ENCODE measurements at regions not wholly inside any gene's neighbourhood (a gene's known extent, or its start where the extent isn't known, plus 50 kb on each side); places are given as distances from the start of the nearest gene placed in this dataset.

- Histone ChIP-seq H4K8ac (ENCODE audit: low read depth, low read length) (no peak overlapping the region), H2AFZ (ENCODE audit: insufficient read depth, low read length, poor library complexity) (no peak overlapping the region), H3K4me1 (ENCODE audit: control insufficient read depth in 1 of 2, insufficient read depth in 2 of 2, low read length in 2 of 2) (no peaks in the 10 kb centered on the region), H3K9me3 (ENCODE audit: insufficient read depth, low read depth, low read length) (peaks cover 8% of the 10 kb centered on the region), H3K4me2 (ENCODE audit: low read length) (no peak overlapping the region), H2AK5ac (ENCODE audit: low read length) (no peak overlapping the region), H3K23ac (ENCODE audit: low read length) (no peak overlapping the region), H4K91ac (ENCODE audit: low read depth, low read length) (no peak overlapping the region), H3K4ac (ENCODE audit: low read depth, low read length) (no peak overlapping the region), H3K27me3 (ENCODE audit: insufficient read depth, low read length) (peaks cover 3% of the 10 kb centered on the region), H3K79me1 (ENCODE audit: low read length) (no peaks in the 10 kb centered on the region), H3K27ac (ENCODE audit: low read depth, low read length) (no peak overlapping the region), H3K79me2 (ENCODE audit: control insufficient read depth, insufficient read depth, low read length, poor library complexity) (no peaks in the 10 kb centered on the region), H3K9ac (ENCODE audit: low read length) (no peak overlapping the region), H3K14ac (ENCODE audit: low read length) (no peak overlapping the region), H2BK12ac (ENCODE audit: low read length) (no peak overlapping the region), H2BK5ac (ENCODE audit: low read depth, low read length, poor library complexity) (no peak overlapping the region), H3K36me3 (ENCODE audit: control insufficient read depth in 1 of 2, insufficient read depth in 2 of 2, low read length in 2 of 2) (no peaks in the 10 kb centered on the region), H2BK120ac (ENCODE audit: insufficient read depth, low read length, poor library complexity) (no peak overlapping the region), H3K4me3 (ENCODE audit: low read depth, low read length) (no peak overlapping the region), H4K12ac (ENCODE audit: low read depth, low read length) (no peak overlapping the region), H3K18ac (ENCODE audit: low read length) (no peak overlapping the region)
- DNase-seq: no peak
- WGBS (ENCODE audit: extremely low coverage, insufficient coverage, insufficient read length): no CpG with 5 or more reads among the region's 5 CpGs
Measured at GRCh38 chr5:171612749-171613148, 172.9 kb upstream of the SMIM23 start.

GRCh38 chr5:171614511-171614910, 171.1 kb upstream of the SMIM23 start:
- H3K9me3 ChIP-seq (ENCODE audit: insufficient read depth, low read depth, low read length): peaks cover 8% of the 10 kb centered on the region
- no peak overlapping the region for H3K4me2 ChIP-seq (ENCODE audit: low read length)
- H3K36me3 ChIP-seq (ENCODE audit: control insufficient read depth in 1 of 2, insufficient read depth in 2 of 2, low read length in 2 of 2): no peaks in the 10 kb centered on the region
- no peak overlapping the region for H3K27ac ChIP-seq (ENCODE audit: low read depth, low read length)
- no peaks in the 10 kb centered on the region for H3K79me1 ChIP-seq (ENCODE audit: low read length)
- no peak overlapping the region for H3K18ac ChIP-seq (ENCODE audit: low read length)
- H3K14ac ChIP-seq (ENCODE audit: low read length): no peak overlapping the region
- no peak overlapping the region for H2BK120ac ChIP-seq (ENCODE audit: insufficient read depth, low read length, poor library complexity)
- no peak overlapping the region for H3K23ac ChIP-seq (ENCODE audit: low read length)
- H2BK12ac ChIP-seq (ENCODE audit: low read length): no peak overlapping the region
- H4K91ac ChIP-seq (ENCODE audit: low read depth, low read length): no peak overlapping the region
- no peak overlapping the region for H3K9ac ChIP-seq (ENCODE audit: low read length)
- no CpG with 5 or more reads among the region's 5 CpGs for WGBS (ENCODE audit: extremely low coverage, insufficient coverage, insufficient read length)
- DNase-seq: no peak
- H3K4ac ChIP-seq (ENCODE audit: low read depth, low read length): no peak overlapping the region
- H3K4me3 ChIP-seq (ENCODE audit: low read depth, low read length): no peak overlapping the region
- H3K79me2 ChIP-seq (ENCODE audit: control insufficient read depth, insufficient read depth, low read length, poor library complexity): no peaks in the 10 kb centered on the region
- H4K12ac ChIP-seq (ENCODE audit: low read depth, low read length): no peak overlapping the region
- H3K4me1 ChIP-seq (ENCODE audit: control insufficient read depth in 1 of 2, insufficient read depth in 2 of 2, low read length in 2 of 2): no peaks in the 10 kb centered on the region
- no peak overlapping the region for H2AK5ac ChIP-seq (ENCODE audit: low read length)
- H2AFZ ChIP-seq (ENCODE audit: insufficient read depth, low read length, poor library complexity): no peak overlapping the region
- no peak overlapping the region for H4K8ac ChIP-seq (ENCODE audit: low read depth, low read length)
- peaks cover 3% of the 10 kb centered on the region for H3K27me3 ChIP-seq (ENCODE audit: insufficient read depth, low read length)
- no peak overlapping the region for H2BK5ac ChIP-seq (ENCODE audit: low read depth, low read length, poor library complexity)

GRCh38 chr5:171614971-171615653, 170.5 kb upstream of the SMIM23 start:
- no CpG with 5 or more reads among the region's 22 CpGs for WGBS (ENCODE audit: extremely low coverage, insufficient coverage, insufficient read length)
- H2BK120ac ChIP-seq (ENCODE audit: insufficient read depth, low read length, poor library complexity): no peak overlapping the region

DNA sequence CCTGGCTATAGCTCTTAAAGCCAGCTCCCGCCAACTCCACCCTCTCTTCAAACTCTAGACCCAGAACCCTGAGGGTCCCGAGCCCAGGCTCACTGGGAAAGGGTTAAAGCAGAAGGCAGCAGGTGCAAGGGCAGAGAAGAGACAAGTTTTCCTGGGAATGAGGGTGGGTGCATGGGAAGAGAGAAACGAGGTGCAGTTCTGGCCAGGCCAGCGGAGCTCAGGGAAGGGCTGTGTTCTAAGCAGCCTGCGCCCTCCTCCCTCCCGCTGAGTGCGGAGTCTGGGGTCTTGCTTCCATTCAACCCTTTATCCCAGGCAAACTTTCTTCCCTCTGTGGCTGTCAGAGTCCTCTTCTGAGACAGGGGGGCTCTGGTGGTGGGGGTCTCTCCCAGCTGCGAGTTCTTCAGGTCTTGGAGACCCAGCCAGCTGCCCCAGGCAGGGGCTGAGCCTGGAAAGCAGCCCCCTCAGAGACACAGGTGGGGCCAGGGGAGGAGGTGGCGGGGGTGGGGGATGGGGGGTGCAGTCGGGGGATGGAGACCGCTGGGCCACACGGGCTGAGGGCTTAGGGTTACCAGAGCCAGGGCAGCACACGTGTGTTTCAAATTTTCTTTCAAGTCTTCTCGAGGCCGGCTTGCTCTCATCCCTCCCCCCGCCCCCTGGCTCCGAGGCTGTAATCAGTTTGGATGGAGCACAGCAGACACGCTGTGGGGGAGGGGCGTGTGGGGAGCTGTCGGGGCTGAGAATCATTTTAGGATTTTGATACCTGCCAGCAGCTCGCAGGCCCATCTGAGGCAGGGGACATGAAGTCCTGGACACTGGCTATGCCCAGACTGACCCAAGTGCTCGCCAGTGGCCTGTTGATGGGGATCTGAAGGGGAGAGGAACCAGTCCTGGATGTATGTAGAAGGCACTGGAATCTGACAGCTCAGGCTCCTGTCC, 169.6 kb upstream of the SMIM23 start:
- Histone ChIP-seq H2AK5ac (ENCODE audit: low read length) (no peak overlapping the region), H3K4me1 (ENCODE audit: control insufficient read depth in 1 of 2, insufficient read depth in 2 of 2, low read length in 2 of 2) (no peaks in the 10 kb centered on the region), H3K14ac (ENCODE audit: low read length) (no peak overlapping the region), H3K23ac (ENCODE audit: low read length) (no peak overlapping the region), H3K36me3 (ENCODE audit: control insufficient read depth in 1 of 2, insufficient read depth in 2 of 2, low read length in 2 of 2) (no peaks in the 10 kb centered on the region), H3K4me3 (ENCODE audit: low read depth, low read length) (no peak overlapping the region), H3K79me1 (ENCODE audit: low read length) (no peaks in the 10 kb centered on the region), H4K8ac (ENCODE audit: low read depth, low read length) (no peak overlapping the region), H3K4me2 (ENCODE audit: low read length) (no peak overlapping the region), H2AFZ (ENCODE audit: insufficient read depth, low read length, poor library complexity) (no peak overlapping the region), H3K18ac (ENCODE audit: low read length) (no peak overlapping the region), H4K91ac (ENCODE audit: low read depth, low read length) (no peak overlapping the region), H3K27me3 (ENCODE audit: insufficient read depth, low read length) (peaks cover 3% of the 10 kb centered on the region), H3K27ac (ENCODE audit: low read depth, low read length) (no peak overlapping the region), H3K9ac (ENCODE audit: low read length) (no peak overlapping the region), H3K9me3 (ENCODE audit: insufficient read depth, low read depth, low read length) (peaks cover 8% of the 10 kb centered on the region), H2BK12ac (ENCODE audit: low read length) (no peak overlapping the region), H3K4ac (ENCODE audit: low read depth, low read length) (no peak overlapping the region), H2BK5ac (ENCODE audit: low read depth, low read length, poor library complexity) (no peak overlapping the region), H4K12ac (ENCODE audit: low read depth, low read length) (no peak overlapping the region), H3K79me2 (ENCODE audit: control insufficient read depth, insufficient read depth, low read length, poor library complexity) (no peaks in the 10 kb centered on the region), H2BK120ac (ENCODE audit: insufficient read depth, low read length, poor library complexity) (no peak overlapping the region)
- DNase-seq: no peak
- WGBS (ENCODE audit: extremely low coverage, insufficient coverage, insufficient read length): no CpG with 5 or more reads among the region's 22 CpGs

More at GRCh38 chr5:171614971-171615653, 170.5 kb upstream of the SMIM23 start:
- no peaks in the 10 kb centered on the region for H3K79me1 ChIP-seq (ENCODE audit: low read length)
- H4K91ac ChIP-seq (ENCODE audit: low read depth, low read length): no peak overlapping the region
- no peak overlapping the region for H2AFZ ChIP-seq (ENCODE audit: insufficient read depth, low read length, poor library complexity)
- H4K8ac ChIP-seq (ENCODE audit: low read depth, low read length): no peak overlapping the region
- H3K4me3 ChIP-seq (ENCODE audit: low read depth, low read length): no peak overlapping the region
- H3K4me1 ChIP-seq (ENCODE audit: control insufficient read depth in 1 of 2, insufficient read depth in 2 of 2, low read length in 2 of 2): no peaks in the 10 kb centered on the region
- H2BK5ac ChIP-seq (ENCODE audit: low read depth, low read length, poor library complexity): no peak overlapping the region
- H4K12ac ChIP-seq (ENCODE audit: low read depth, low read length): no peak overlapping the region
- peak in 1 of 2 donors; percentile 23 for DNase-seq
- peaks cover 3% of the 10 kb centered on the region for H3K27me3 ChIP-seq (ENCODE audit: insufficient read depth, low read length)
- H3K14ac ChIP-seq (ENCODE audit: low read length): no peak overlapping the region
- H2AK5ac ChIP-seq (ENCODE audit: low read length): no peak overlapping the region
- H3K23ac ChIP-seq (ENCODE audit: low read length): no peak overlapping the region
- no peak overlapping the region for H3K18ac ChIP-seq (ENCODE audit: low read length)
- no peak overlapping the region for H3K4ac ChIP-seq (ENCODE audit: low read depth, low read length)
- H3K27ac ChIP-seq (ENCODE audit: low read depth, low read length): no peak overlapping the region
- H3K36me3 ChIP-seq (ENCODE audit: control insufficient read depth in 1 of 2, insufficient read depth in 2 of 2, low read length in 2 of 2): no peaks in the 10 kb centered on the region
- H3K9ac ChIP-seq (ENCODE audit: low read length): no peak overlapping the region
- H2BK12ac ChIP-seq (ENCODE audit: low read length): no peak overlapping the region
- H3K9me3 ChIP-seq (ENCODE audit: insufficient read depth, low read depth, low read length): peaks cover 8% of the 10 kb centered on the region
- H3K79me2 ChIP-seq (ENCODE audit: control insufficient read depth, insufficient read depth, low read length, poor library complexity): no peaks in the 10 kb centered on the region
- H3K4me2 ChIP-seq (ENCODE audit: low read length): no peak overlapping the region
